ENCODE measurements at regions not wholly inside any gene's neighbourhood (a gene's known extent, or its start where the extent isn't known, plus 50 kb on each side); places are given as distances from the start of the nearest gene placed in this dataset.

DNA sequence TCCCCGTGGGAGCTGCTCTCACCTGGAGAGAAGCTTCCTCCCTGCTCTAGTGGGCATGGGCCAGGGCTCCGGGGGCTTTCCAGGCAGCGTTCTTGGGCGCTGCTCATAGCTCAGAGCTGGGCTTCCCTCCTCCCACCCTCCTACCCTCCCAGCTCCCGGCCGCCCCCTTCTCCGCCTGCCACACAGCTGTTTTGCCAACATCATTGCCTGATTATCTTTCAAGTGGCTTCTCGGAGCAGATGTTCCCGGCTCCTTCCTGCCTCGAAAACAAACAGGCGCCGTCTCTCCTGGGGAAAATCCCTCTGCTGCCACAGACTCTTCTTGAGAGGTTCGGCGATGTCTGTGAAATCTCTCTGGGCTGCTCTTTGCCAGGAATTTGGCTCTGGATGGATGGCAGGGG lies 195.6 kb downstream of the RPLP1 start:
- TF ChIP-seq, protein P1, sequence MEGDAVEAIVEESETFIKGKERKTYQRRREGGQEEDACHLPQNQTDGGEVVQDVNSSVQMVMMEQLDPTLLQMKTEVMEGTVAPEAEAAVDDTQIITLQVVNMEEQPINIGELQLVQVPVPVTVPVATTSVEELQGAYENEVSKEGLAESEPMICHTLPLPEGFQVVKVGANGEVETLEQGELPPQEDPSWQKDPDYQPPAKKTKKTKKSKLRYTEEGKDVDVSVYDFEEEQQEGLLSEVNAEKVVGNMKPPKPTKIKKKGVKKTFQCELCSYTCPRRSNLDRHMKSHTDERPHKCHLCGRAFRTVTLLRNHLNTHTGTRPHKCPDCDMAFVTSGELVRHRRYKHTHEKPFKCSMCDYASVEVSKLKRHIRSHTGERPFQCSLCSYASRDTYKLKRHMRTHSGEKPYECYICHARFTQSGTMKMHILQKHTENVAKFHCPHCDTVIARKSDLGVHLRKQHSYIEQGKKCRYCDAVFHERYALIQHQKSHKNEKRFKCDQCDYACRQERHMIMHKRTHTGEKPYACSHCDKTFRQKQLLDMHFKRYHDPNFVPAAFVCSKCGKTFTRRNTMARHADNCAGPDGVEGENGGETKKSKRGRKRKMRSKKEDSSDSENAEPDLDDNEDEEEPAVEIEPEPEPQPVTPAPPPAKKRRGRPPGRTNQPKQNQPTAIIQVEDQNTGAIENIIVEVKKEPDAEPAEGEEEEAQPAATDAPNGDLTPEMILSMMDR (optimal IDR thresholded peaks at IDR 0.05 in 1 of 3, IDR thresholded peaks at IDR 0.05 in 1 of 3, conservative IDR thresholded peaks at IDR 0.05 in 1 of 3; ENCODE audit: extremely low read depth in 1 of 3, insufficient read depth in 2 of 3, low read length in 3 of 3), result no peak
- no peak for TF ChIP-seq EZH2 (IDR thresholded peaks at IDR 0.05; ENCODE audit: low read length)

Measured in keratinocyte (primary cell).